Stomach (tissue), 4 donors: ENCODE measurements at regions not wholly inside any gene's neighbourhood (a gene's known extent, or its start where the extent isn't known, plus 50 kb on each side); places are given as distances from the start of the nearest gene placed in this dataset.

Source experiments
- POLR2A ChIP-seq, 4 donors: fragments of 450-650 bp; IDR thresholded peaks; one replicate each; pipeline ENCODE4 v1.6.1; 2016; ENCODE audit warnings: antibody characterized with exemption in 4 of 4, control low read depth in 2 of 4, mild to moderate bottlenecking in 1 of 4, moderate library complexity in 1 of 4
- POLR2AphosphoS5 ChIP-seq, 3 donors: sonication (generic); formaldehyde crosslinking; IDR thresholded peaks; one replicate each; pipeline ENCODE4 v1.6.1; 2016; ENCODE audit warnings: antibody characterized with exemption in 3 of 3
- TF ChIP-seq, protein P1 (sequence below), 7 experiments: fragments of 450-650 bp in 4 of 7; fragments of 200-600 bp in 3 of 7; sonication (generic) in 3 of 7; IDR thresholded peaks; one replicate each; pipeline ENCODE4 v1.5.1; 2016 to 2019; ENCODE audit warnings: antibody characterized with exemption in 7 of 7, control low read depth in 2 of 7, mild to moderate bottlenecking in 1 of 7

DNA sequence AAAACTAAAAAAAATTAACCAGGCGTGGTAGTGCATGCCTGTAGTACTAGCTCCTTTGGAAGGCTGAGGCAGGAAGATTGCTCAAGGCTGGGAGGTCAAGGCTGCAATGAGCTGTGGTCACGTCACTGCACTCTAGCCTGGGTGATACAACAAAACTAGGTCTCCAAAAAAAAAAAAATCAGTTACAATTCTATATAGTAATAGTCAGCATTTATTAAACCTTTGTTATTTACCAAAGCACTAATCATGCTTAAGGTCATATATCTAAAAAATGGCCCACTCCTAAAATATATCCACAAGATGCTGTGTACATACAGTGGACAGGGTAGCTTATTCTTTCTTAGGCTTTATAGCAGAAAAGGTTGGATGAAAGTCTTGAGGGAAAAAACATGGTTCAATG is 152.4 kb downstream of the TFAP2A start:
- TF ChIP-seq POLR2A (IDR thresholded peaks at IDR 0.05) (no peak), POLR2AphosphoS5 (IDR thresholded peaks at IDR 0.05) (no peak)
- TF ChIP-seq, protein P1, sequence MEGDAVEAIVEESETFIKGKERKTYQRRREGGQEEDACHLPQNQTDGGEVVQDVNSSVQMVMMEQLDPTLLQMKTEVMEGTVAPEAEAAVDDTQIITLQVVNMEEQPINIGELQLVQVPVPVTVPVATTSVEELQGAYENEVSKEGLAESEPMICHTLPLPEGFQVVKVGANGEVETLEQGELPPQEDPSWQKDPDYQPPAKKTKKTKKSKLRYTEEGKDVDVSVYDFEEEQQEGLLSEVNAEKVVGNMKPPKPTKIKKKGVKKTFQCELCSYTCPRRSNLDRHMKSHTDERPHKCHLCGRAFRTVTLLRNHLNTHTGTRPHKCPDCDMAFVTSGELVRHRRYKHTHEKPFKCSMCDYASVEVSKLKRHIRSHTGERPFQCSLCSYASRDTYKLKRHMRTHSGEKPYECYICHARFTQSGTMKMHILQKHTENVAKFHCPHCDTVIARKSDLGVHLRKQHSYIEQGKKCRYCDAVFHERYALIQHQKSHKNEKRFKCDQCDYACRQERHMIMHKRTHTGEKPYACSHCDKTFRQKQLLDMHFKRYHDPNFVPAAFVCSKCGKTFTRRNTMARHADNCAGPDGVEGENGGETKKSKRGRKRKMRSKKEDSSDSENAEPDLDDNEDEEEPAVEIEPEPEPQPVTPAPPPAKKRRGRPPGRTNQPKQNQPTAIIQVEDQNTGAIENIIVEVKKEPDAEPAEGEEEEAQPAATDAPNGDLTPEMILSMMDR (IDR thresholded peaks at IDR 0.05) = no peak
